Fibroblast of lung (primary cell): ENCODE measurements at regions not wholly inside any gene's neighbourhood (a gene's known extent, or its start where the extent isn't known, plus 50 kb on each side); places are given as distances from the start of the nearest gene placed in this dataset.
"Not testable (repeated sequence)": the region's sequence is repeated elsewhere in the genome, so short reads cannot be mapped to it uniquely, and the experiment has no call there.

Experiments
- DNase-seq, 2 donors: peaks; one replicate each; pipeline versions ENCODE4 v3.0.0 to v3.0.0-alpha.2; 2010; ENCODE audit warnings: low read depth in 2 of 2
- H2AFZ ChIP-seq: 2 replicates; pipeline ENCODE4 v1.5.1; 2012; ENCODE audit warnings: low read length, control low read depth, inconsistent platforms
- H3K27ac ChIP-seq: 2 replicates; pipeline ENCODE4 v1.5.1; 2011; ENCODE audit warnings: low read length, control low read depth; ENCODE audit not compliant: insufficient read depth
- H3K27me3 ChIP-seq: 2 replicates; pipeline ENCODE4 v1.5.1; 2011; ENCODE audit warnings: mild to moderate bottlenecking, low read length; ENCODE audit not compliant: control insufficient read depth, insufficient read depth
- H3K36me3 ChIP-seq: 2 replicates; pipeline ENCODE4 v1.5.1; 2011; ENCODE audit warnings: low read length; ENCODE audit not compliant: control insufficient read depth, insufficient read depth
- H3K4me1 ChIP-seq: 2 replicates; pipeline ENCODE4 v1.5.1; 2011; ENCODE audit warnings: low read length; ENCODE audit not compliant: control insufficient read depth, insufficient read depth; ENCODE audit errors: extremely low read depth
- H3K4me2 ChIP-seq: 2 replicates; pipeline ENCODE4 v1.5.1; 2011; ENCODE audit warnings: low read length, control low read depth; ENCODE audit not compliant: insufficient read depth; ENCODE audit errors: extremely low read depth
- H3K4me3 ChIP-seq, 4 experiments: fragments of 200-600 bp in 1 of 4; sonication (generic) in 1 of 4; replicated peaks in 1 of 4; 2 replicates each; pipeline ENCODE4 v1.5.1; 2011 to 2016; ENCODE audit warnings: low read length in 4 of 4, low read depth in 3 of 4, mild to moderate bottlenecking in 3 of 4, control low read depth in 2 of 4, inconsistent platforms in 1 of 4, mixed read lengths in 1 of 4; ENCODE audit not compliant: insufficient read depth in 1 of 4; ENCODE audit errors: control extremely low read depth in 1 of 4
- H3K79me2 ChIP-seq: 2 replicates; pipeline ENCODE4 v1.5.1; 2012; ENCODE audit warnings: mild to moderate bottlenecking, low read length, inconsistent platforms; ENCODE audit not compliant: control insufficient read depth, insufficient read depth
- H3K9ac ChIP-seq: 2 replicates; pipeline ENCODE4 v1.5.1; 2011; ENCODE audit warnings: mild to moderate bottlenecking, low read length, control low read depth; ENCODE audit not compliant: insufficient read depth
- H3K9me3 ChIP-seq: 2 replicates; pipeline ENCODE4 v1.5.1; 2012; ENCODE audit warnings: low read depth, low read length; ENCODE audit not compliant: control insufficient read depth, insufficient read depth
- H4K20me1 ChIP-seq: 2 replicates; pipeline ENCODE4 v1.5.1; 2011; ENCODE audit warnings: low read length; ENCODE audit not compliant: control insufficient read depth, insufficient read depth; ENCODE audit errors: extremely low read depth
- EZH2 ChIP-seq: IDR thresholded peaks from 2 replicates; pipeline ENCODE4 v1.5.1; 2012; ENCODE audit warnings: low read length, control low read depth, mild to moderate bottlenecking; ENCODE audit errors: missing control alignments
- TF ChIP-seq, protein P1 (sequence below), 2 donors: IDR thresholded peaks in 1 of 2; conservative IDR thresholded peaks in 1 of 2; 1 replicate in 1 of 2; 2 replicates in 1 of 2; pipeline ENCODE4 v1.5.1; 2011 to 2012; ENCODE audit warnings: low read length in 2 of 2, control low read depth in 1 of 2, inconsistent platforms in 1 of 2, low read depth in 1 of 2, mild to moderate bottlenecking in 1 of 2

DNA sequence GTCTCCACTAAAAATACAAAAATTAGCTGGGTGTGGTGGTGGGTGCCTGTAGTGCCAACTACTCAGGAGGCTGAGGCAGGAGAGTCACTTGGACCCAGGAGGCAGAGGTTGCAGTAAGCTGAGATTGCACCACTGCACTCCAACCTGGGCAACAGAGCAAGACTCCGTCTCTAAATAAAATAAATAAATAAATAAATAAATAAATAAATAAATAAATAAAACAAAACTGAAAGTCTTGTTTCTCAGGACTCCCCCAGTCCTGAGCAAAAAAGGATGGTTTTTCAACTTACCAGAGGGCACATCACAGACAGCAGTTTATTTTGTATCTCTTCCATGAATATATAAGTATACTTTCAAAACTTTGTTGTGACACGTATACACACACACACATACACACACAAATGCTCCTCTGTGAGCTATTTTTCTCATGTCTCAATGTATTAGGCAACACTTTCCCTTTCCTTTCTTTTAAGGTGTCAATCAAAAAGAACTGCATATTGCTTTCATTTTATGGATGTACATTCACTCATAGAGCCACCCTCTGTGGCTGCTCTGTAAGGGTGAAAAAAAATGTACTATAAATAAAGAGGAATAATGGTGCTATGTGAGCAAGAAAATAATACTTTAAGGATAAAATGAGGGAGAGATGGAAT lies 54.8 kb upstream of the MITF start:
- Histone ChIP-seq H3K27ac (no peak overlapping the region), H3K4me3 (no peak overlapping the region), H2AFZ (no peak overlapping the region), H3K4me2 (no peak overlapping the region), H3K36me3 (no peaks in the 10 kb centered on the region), H3K27me3 (no peaks in the 10 kb centered on the region), H4K20me1 (no peaks in the 10 kb centered on the region), H3K4me1 (no peaks in the 10 kb centered on the region), H3K9ac (no peak overlapping the region), H3K79me2 (no peaks in the 10 kb centered on the region), H3K9me3 (no peaks in the 10 kb centered on the region)
- TF ChIP-seq, protein P1, sequence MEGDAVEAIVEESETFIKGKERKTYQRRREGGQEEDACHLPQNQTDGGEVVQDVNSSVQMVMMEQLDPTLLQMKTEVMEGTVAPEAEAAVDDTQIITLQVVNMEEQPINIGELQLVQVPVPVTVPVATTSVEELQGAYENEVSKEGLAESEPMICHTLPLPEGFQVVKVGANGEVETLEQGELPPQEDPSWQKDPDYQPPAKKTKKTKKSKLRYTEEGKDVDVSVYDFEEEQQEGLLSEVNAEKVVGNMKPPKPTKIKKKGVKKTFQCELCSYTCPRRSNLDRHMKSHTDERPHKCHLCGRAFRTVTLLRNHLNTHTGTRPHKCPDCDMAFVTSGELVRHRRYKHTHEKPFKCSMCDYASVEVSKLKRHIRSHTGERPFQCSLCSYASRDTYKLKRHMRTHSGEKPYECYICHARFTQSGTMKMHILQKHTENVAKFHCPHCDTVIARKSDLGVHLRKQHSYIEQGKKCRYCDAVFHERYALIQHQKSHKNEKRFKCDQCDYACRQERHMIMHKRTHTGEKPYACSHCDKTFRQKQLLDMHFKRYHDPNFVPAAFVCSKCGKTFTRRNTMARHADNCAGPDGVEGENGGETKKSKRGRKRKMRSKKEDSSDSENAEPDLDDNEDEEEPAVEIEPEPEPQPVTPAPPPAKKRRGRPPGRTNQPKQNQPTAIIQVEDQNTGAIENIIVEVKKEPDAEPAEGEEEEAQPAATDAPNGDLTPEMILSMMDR (conservative IDR thresholded peaks at IDR 0.05 in 1 of 2, IDR thresholded peaks at IDR 0.05 in 1 of 2; ENCODE audit: low read depth in 1 of 2, low read length in 2 of 2): no peak
- no peak for TF ChIP-seq EZH2
- DNase-seq: no peak

DNA sequence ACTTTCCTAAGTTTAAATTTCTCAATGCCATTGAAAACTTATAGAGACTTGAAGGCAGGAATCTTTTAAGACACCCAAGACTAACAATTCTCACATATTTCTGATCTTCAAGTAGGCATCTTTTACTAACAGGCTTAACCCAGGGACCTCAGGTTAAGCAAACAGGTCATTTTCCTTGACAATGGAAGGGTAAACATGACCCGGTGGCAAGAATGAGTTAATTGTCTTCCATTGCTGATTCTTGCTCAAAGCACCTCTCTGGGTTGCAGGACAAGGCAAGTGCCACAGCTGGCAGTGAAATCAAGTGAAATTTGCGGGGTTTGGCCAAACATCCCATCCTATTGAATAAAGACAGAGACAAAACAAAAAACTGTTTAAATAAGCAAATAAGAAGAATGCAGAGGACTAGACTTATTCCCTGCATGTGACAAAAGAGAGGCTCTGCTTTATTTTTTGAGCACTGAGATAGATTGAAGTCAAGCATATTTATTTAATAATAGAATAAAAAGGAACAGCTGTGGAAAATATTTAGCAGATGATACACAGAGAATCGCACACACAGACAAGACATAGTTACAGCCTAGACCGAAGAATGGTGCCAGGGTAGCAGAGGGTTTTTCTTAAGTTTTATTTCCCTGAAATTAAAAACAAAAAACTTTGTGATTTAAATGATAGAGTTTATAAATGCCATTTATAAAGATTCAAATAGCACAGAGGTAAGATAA lies 56.0 kb upstream of the MITF start:
- no peak overlapping the region for H3K27ac ChIP-seq

DNA sequence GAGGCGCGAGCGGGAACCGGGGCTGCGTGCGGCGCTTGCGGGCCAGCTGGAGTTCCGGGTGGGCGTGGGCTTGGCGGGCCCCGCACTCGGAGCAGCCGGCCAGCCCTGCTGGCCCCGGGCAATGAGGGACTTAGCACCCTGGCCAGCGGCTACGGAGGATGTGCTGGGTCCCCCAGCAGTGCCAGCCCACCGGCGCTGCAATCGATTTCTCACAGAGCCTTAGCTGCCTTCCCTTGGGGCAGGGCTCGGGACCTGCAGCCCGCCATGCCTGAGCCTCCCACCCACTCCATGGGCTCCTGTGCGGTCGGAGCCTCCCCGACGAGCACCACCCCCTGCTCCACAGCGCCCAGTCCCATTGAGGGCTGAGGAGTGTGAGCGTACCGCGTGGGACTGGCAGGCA lies 61.8 kb upstream of the MITF start:
- not testable (repeated sequence) for DNase-seq, H3K9me3 ChIP-seq, H3K27me3 ChIP-seq, H4K20me1 ChIP-seq, H3K4me3 ChIP-seq, H3K4me2 ChIP-seq, H2AFZ ChIP-seq, H3K27ac ChIP-seq, H3K4me1 ChIP-seq, H3K36me3 ChIP-seq, H3K9ac ChIP-seq, H3K79me2 ChIP-seq

More for the DNA sequence above, 56.0 kb upstream of the MITF start:
- Histone ChIP-seq H2AFZ (no peak overlapping the region), H3K4me2 (no peak overlapping the region), H3K9me3 (no peaks in the 10 kb centered on the region), H3K9ac (no peak overlapping the region), H4K20me1 (no peaks in the 10 kb centered on the region), H3K27me3 (no peaks in the 10 kb centered on the region), H3K4me1 (no peaks in the 10 kb centered on the region), H3K79me2 (no peaks in the 10 kb centered on the region), H3K4me3 (no peak overlapping the region), H3K36me3 (no peaks in the 10 kb centered on the region)
- TF ChIP-seq, protein P1 (conservative IDR thresholded peaks at IDR 0.05 in 1 of 2, IDR thresholded peaks at IDR 0.05 in 1 of 2; ENCODE audit: low read depth in 1 of 2, low read length in 2 of 2): no peak
- TF ChIP-seq EZH2: no peak
- DNase-seq: no peak
